DMS53 treated with DMSO at 0.1 percent for 48 hours (cell line): ENCODE measurements at regions not wholly inside any gene's neighbourhood (a gene's known extent, or its start where the extent isn't known, plus 50 kb on each side); places are given as distances from the start of the nearest gene placed in this dataset.
"Not testable (repeated sequence)": the region's sequence is repeated elsewhere in the genome, so short reads cannot be mapped to it uniquely, and the experiment has no call there.

Source experiments
- DNase-seq: peaks from one replicate; lab custom pipeline; 2025; ENCODE audit not compliant: unreplicated experiment; lab: John Stamatoyannopoulos, UW

GRCh38 chr14:77985211-77985615 is 185.0 kb upstream of the NRXN3 start:
- no peak for DNase-seq

GRCh38 chr14:77986773-77987172 is 183.4 kb upstream of the NRXN3 start:
- DNase-seq: no peak

DNA sequence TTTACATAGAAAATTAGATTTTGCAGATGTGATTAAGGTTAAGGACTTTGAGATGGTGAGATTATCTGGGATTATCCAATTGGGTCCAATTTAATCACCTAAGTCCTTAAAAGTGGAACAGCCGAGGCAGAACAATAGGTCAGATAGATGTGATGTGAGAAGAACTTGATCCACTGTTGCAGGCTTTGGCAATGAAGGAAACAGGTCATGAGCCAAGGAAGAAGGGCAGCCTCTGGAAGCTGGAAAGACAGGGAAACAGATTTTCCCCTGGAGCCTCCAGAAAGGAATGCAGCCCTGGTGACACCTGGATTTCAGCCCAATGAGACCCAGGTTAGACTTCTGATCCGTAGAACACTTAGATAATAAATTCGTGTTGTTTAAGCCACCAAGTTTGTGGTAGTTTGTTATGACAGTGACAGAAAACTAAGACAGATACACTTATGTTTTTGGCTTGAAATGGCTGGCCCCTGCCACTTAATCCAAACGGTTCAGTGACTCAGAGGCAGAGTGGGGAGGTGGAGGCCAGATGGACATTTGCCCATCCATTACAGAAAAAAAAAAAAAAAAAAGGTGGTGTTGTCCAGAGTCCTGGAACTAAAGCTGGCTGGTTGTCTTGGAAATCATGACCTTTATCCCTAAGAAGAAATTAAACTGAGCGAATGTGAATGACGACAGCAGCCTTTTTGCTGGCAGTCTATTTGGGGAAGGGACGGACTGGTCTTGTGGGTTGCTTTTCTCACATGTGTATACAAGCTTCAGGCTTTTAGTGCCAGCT is 181.9 kb upstream of the NRXN3 start:
- no peak for DNase-seq

DNA sequence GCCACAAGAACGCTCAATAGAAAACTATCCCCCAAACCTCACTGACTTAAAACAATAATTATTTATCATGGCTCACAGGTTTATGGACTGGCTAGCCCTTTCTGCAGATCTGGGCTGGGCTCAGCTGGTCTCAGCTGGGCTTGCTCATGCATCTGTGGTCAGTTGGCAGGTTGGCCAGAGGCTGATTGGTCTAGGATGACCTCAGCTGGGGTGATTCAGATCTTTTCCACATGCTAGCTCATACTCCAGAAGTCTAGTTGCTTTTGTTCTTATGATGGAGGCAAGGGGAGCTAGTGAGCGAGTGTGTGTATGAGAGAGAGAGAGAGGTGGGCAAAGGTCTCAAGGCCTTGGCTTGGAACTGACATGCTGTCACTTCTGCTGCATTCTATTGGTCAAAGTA is 181.2 kb upstream of the NRXN3 start:
- no peak for DNase-seq

- DNase-seq: no peak
Measured at GRCh38 chr14:77989441-77989991, 180.7 kb upstream of the NRXN3 start.

- no peak for DNase-seq
Measured at GRCh38 chr14:77990337-77990736, 179.8 kb upstream of the NRXN3 start.

GRCh38 chr14:77991128-77991772 is 178.9 kb upstream of the NRXN3 start:
- peak; percentile 13 for DNase-seq

DNA sequence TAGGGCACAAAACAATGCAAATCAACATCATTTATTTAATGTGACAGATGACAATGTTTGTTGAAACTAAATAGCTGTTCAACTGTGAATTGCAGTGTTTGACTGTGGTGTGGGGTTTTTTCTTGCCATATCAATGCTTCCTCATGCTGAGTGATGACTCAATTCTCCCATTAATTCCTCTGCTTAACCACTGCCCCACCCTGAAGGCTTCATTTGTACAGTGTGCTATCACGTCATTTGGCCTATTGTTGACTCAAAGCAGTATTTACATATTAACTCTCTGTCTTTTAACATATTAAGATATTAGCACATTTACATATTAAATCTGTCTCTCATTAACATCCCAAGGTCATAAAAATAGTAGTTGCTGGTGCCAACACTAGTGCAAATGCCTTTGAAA is 164.8 kb upstream of the NRXN3 start:
- DNase-seq: no peak

DNA sequence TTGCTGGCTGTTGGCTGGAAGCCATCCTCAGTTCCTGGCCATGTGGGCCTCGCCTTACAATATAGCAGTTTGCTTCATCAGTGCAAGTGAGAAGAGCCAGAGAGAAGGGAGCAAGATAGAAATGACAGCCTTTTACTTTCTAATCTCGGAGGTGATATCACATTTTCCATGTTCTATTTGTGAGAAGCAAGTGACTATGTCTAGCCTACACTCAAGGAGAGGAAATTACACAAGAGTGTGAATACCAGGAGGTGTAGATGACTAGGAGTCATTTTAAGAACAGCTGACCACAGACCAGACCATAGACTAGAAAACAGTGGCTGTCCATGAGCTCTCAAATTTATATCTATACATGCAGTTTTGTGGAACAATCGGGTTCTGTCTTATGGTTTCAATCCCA is 163.0 kb upstream of the NRXN3 start:
- DNase-seq: no peak

- no peak for DNase-seq
Measured at GRCh38 chr14:78010688-78011087, 159.5 kb upstream of the NRXN3 start.

DNA sequence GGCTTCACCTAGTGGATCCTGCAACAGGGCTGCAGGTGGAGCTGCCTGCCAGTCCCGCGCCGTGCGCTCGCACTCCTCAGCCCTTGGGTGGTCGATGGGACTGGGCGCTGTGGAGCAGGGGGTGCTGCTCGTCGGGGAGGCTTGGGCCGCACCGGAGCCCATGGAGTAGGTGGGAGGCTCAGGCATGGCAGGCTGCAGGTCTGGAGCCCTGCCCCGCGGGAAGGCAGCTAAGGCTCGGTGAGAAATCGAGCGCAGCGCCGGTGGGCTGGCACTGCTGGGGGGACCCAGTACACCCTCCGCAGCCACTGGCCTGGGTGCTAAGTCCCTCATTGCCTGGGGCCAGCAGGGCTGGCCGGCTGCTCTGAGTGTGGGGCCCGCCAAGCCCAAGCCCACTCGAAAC is 156.3 kb upstream of the NRXN3 start:
- not testable (repeated sequence) for DNase-seq

DNA sequence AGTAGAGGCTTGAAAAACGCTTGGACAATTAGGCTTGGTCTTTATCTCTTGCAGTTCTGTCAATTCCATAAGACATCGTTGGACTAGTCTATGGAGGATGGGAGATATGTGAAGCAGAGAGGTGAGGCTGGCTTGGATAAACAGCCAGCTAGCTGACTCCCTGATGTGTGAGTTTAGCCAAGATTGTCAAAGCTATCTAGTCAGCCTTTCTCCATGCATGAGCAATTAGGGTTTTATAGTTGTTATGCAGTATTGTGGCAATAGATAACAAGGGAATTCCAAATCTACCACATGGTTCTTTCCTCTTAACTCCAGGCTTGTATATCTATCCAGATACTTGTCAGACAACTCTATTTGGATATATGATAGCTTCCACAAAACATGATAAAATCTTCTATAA is 153.6 kb upstream of the NRXN3 start:
- DNase-seq: no peak

GRCh38 chr14:78018283-78018682 is 151.9 kb upstream of the NRXN3 start:
- DNase-seq: no peak

- DNase-seq: peak; percentile 48
Measured at GRCh38 chr14:78022059-78022458, 148.1 kb upstream of the NRXN3 start.

DNA sequence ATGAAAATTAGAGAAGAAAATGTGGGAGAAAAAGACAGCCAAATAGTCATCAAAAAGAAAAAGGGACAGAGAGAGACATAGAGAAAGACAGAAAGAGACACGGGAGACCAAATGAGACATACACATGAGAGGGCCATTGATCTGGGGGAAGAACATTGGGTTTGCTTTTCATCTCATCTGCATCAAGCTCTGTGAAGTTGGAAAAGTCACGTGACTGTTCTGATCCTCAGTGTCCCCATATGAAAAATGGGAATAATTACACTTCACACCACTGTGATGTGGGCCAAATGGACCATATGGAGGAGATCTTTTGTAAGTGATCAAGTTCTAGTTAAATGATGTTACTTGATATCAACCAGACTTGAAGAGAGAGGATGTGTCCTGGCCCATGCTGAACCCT is 147.1 kb upstream of the NRXN3 start:
- no peak for DNase-seq

GRCh38 chr14:78028471-78028870 is 141.7 kb upstream of the NRXN3 start:
- DNase-seq: no peak

DNA sequence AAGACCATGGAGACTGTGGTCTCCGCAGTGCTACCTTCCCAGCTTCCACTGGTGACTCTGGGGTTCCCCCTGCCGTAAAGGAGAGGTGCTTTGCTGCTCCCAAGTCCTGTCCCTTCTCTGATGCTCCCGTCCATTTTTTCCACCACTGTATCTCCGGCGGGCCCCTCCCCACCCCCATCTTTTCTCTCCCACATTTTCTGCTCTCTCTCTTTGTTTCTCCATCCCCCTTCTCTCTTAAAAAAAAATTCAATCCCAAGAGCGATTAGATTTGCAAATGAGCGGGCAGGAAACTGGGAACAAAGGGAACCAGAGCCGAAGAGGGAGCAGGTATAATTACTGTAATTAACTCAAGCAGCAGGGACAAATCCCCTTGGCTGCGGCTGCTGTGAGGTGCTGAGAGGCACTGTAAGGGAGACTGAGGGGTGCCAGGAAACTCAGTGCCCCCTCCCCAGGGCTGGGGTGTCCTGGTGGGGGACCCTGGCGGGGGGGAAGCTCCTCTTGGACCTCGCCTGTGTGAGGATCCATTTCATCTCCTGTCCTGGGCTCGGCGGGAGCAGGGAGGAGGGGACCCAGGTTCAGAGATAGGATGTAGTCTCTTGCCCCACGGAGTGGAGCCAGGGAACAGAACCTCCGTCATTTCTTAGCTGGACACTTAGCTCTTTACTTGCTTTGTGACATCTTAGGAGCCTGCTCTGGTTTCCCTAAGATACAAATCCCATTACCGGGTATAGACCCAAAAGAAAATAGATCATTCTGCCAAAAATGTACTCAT is 140.4 kb upstream of the NRXN3 start:
- DNase-seq: no peak

GRCh38 chr14:78043349-78043748 is 126.8 kb upstream of the NRXN3 start:
- DNase-seq: no peak

GRCh38 chr14:78048120-78048519 is 122.1 kb upstream of the NRXN3 start:
- DNase-seq: no peak

DNA sequence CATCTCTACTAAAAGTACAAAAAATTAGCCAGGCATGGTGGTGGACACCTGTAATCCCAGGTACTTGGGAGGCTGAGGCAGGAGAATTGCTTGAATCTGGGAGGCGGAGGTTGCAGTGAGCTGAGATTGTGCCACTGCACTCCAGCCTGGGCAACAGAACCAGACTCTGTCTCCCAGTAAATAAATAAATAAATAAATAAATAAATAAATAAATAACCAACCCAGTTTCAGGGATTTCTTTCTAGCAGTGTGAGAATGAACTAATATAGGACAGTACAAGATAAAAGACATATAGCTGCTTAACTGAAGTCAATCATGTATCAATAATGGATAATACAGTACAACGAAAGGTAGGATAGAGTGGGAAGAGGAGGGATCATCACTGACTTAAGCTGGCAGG is 113.3 kb upstream of the NRXN3 start:
- not testable (repeated sequence) for DNase-seq

DNA sequence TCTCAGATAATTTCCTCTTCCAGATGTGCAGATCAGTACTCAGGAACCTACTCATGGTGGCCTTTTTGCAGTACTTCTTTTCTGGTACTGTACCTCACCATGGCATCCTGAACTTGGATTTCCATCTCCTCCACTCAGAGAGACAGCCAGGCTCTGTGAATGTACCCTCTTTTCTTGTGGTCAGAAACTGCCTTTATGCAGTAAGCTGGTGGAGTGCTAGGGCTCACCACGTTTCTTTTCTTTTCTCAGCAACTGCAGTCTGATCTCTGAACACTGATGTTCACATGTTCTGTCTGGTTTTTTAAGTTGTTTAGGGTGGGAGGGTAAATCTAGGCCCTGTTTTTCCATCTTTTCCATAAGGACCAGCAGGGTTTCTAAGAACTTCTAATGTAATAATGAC is 99.8 kb upstream of the NRXN3 start:
- DNase-seq: no peak
